ENCODE measurements at regions not wholly inside any gene's neighbourhood (a gene's known extent, or its start where the extent isn't known, plus 50 kb on each side); places are given as distances from the start of the nearest gene placed in this dataset.

DNA sequence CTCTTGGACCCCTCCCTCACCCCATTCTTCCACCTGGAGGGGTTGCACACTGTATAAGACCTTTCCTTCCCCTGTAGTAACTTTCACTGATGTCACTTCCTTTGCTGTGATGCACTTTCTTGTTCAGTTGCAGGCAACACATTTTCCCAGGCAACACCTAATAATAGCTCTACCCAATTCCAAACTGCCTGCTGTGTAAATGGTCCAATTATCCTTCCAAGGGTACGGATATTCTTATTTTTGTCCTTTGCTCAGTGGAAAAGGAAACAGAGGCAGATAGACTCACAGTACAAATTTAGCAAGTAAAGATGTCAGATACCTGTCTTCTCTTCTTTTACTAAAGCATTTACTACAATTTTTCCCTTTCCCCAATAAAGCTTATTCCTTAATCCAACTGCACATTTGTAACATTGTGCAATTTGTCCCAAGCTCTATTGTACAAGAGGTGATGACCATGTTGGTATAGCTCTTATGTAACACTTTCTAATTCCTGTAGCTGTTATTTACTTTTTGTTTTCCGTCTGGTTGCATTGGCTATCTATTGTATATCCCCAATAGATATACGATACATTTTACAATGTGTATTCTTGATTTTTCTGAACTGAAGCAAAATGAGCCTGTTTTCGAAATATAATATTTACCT is 69.1 kb upstream of the NPFFR2 start:
- DNase-seq (ENCODE audit: low read depth): no peak
- no peak overlapping the region for H3K4me3 ChIP-seq (ENCODE audit: low read length)
- TF ChIP-seq CTCF (IDR thresholded peaks at IDR 0.05; ENCODE audit: insufficient read depth, low read depth, low read length, missing control alignments): no peak

DNA sequence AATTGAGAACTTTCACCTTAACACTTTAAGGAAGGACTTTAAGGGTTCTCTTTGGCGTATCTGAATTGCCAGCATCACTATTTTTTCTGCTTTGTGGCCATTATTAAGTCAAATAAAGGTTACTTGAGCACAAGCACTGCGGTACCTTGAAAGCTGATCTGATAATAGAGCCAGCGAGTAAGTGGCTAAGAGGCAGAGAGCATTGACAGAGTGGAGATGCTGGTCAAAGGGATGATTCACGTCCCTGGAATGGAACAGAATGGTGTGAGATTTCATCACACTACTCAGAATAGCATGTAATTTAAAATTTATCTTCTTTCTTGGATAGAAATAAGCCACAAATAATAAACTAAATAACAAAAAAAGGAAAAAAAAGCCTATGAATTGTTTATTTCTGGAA is 57.1 kb upstream of the NPFFR2 start:
- no peak overlapping the region for H3K4me3 ChIP-seq (ENCODE audit: low read length)
- peak; percentile 74 for DNase-seq (ENCODE audit: low read depth)
- TF ChIP-seq CTCF (IDR thresholded peaks at IDR 0.05; ENCODE audit: insufficient read depth, low read depth, low read length, missing control alignments): no peak

DNA sequence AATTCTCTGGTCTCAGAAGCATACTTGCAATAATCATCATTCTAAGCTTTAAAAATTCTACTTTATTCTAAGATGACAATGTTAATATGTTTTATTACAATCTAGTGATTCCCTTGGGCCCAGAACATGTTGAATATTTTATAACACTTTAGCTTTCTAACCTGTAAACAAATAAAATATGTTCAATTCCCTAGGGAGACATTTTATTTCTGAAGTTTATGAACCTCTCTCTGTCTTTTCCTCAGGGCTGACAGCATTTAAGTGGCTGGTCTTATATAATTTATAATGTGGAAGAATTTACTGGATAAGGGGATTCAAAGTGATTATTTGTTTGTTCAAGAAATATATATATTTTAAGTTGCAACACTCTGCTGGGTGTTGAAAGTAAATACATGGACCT is 55.3 kb upstream of the NPFFR2 start:
- no peak overlapping the region for H3K4me3 ChIP-seq (ENCODE audit: low read length)
- no peak for DNase-seq (ENCODE audit: low read depth)
- no peak for TF ChIP-seq CTCF (IDR thresholded peaks at IDR 0.05; ENCODE audit: insufficient read depth, low read depth, low read length, missing control alignments)

DNA sequence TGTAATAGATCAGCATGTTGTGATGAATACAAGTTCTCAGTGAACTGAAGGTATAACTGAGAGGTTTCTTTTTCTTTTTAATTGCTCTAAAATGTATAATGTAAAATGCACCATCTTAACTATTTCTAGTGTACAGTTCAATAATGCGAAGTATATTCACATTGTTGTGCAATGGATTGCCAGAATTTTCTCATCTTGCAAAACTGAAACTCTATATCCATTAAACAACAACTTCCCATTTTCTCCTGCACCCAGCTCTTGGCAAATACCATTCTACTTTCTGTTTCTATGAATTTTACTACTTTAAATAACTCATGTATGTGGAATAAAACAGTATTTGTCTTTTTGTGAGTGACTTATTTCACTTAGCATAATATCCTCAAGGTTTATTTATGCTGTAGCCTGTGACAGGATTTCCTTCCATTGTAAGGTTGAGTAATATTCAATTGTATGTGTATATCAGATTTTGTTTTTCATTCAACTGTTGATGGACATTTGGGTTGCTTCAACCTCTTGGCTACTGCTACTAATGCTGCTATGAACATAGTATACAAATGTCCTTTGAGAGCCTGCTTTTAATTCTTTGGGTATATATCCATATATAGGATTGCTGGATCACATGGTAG is 53.5 kb upstream of the NPFFR2 start:
- TF ChIP-seq CTCF (IDR thresholded peaks at IDR 0.05; ENCODE audit: insufficient read depth, low read depth, low read length, missing control alignments): no peak
- no peak for DNase-seq (ENCODE audit: low read depth)

GRCh38 chr4:71980976-71981375 is 50.8 kb upstream of the NPFFR2 start:
- no peak for DNase-seq (ENCODE audit: low read depth)
- H3K4me3 ChIP-seq (ENCODE audit: low read length): no peak overlapping the region
- TF ChIP-seq CTCF (IDR thresholded peaks at IDR 0.05; ENCODE audit: insufficient read depth, low read depth, low read length, missing control alignments): no peak

More for the DNA sequence above, 53.5 kb upstream of the NPFFR2 start:
- H3K4me3 ChIP-seq (ENCODE audit: low read length): no peak overlapping the region
